Fibroblast of lung (primary cell): ENCODE measurements at regions not wholly inside any gene's neighbourhood (a gene's known extent, or its start where the extent isn't known, plus 50 kb on each side); places are given as distances from the start of the nearest gene placed in this dataset.
A peak's percentile ranks its signal among the peaks of the same experiment; 100 is the strongest.

Experiments
- DNase-seq, 2 donors: peaks; one replicate each; pipeline versions ENCODE4 v3.0.0 to v3.0.0-alpha.2; 2010; ENCODE audit warnings: low read depth in 2 of 2
- H2AFZ ChIP-seq: 2 replicates; pipeline ENCODE4 v1.5.1; 2012; ENCODE audit warnings: low read length, control low read depth, inconsistent platforms
- H3K27ac ChIP-seq: 2 replicates; pipeline ENCODE4 v1.5.1; 2011; ENCODE audit warnings: low read length, control low read depth; ENCODE audit not compliant: insufficient read depth
- H3K27me3 ChIP-seq: 2 replicates; pipeline ENCODE4 v1.5.1; 2011; ENCODE audit warnings: mild to moderate bottlenecking, low read length; ENCODE audit not compliant: control insufficient read depth, insufficient read depth
- H3K36me3 ChIP-seq: 2 replicates; pipeline ENCODE4 v1.5.1; 2011; ENCODE audit warnings: low read length; ENCODE audit not compliant: control insufficient read depth, insufficient read depth
- H3K4me1 ChIP-seq: 2 replicates; pipeline ENCODE4 v1.5.1; 2011; ENCODE audit warnings: low read length; ENCODE audit not compliant: control insufficient read depth, insufficient read depth; ENCODE audit errors: extremely low read depth
- H3K4me2 ChIP-seq: 2 replicates; pipeline ENCODE4 v1.5.1; 2011; ENCODE audit warnings: low read length, control low read depth; ENCODE audit not compliant: insufficient read depth; ENCODE audit errors: extremely low read depth
- H3K4me3 ChIP-seq, 4 experiments: fragments of 200-600 bp in 1 of 4; sonication (generic) in 1 of 4; replicated peaks in 1 of 4; 2 replicates each; pipeline ENCODE4 v1.5.1; 2011 to 2016; ENCODE audit warnings: low read length in 4 of 4, low read depth in 3 of 4, mild to moderate bottlenecking in 3 of 4, control low read depth in 2 of 4, inconsistent platforms in 1 of 4, mixed read lengths in 1 of 4; ENCODE audit not compliant: insufficient read depth in 1 of 4; ENCODE audit errors: control extremely low read depth in 1 of 4
- H3K79me2 ChIP-seq: 2 replicates; pipeline ENCODE4 v1.5.1; 2012; ENCODE audit warnings: mild to moderate bottlenecking, low read length, inconsistent platforms; ENCODE audit not compliant: control insufficient read depth, insufficient read depth
- H3K9ac ChIP-seq: 2 replicates; pipeline ENCODE4 v1.5.1; 2011; ENCODE audit warnings: mild to moderate bottlenecking, low read length, control low read depth; ENCODE audit not compliant: insufficient read depth
- H3K9me3 ChIP-seq: 2 replicates; pipeline ENCODE4 v1.5.1; 2012; ENCODE audit warnings: low read depth, low read length; ENCODE audit not compliant: control insufficient read depth, insufficient read depth
- H4K20me1 ChIP-seq: 2 replicates; pipeline ENCODE4 v1.5.1; 2011; ENCODE audit warnings: low read length; ENCODE audit not compliant: control insufficient read depth, insufficient read depth; ENCODE audit errors: extremely low read depth
- EZH2 ChIP-seq: IDR thresholded peaks from 2 replicates; pipeline ENCODE4 v1.5.1; 2012; ENCODE audit warnings: low read length, control low read depth, mild to moderate bottlenecking; ENCODE audit errors: missing control alignments
- TF ChIP-seq, protein P1 (sequence below), 2 donors: IDR thresholded peaks in 1 of 2; conservative IDR thresholded peaks in 1 of 2; 1 replicate in 1 of 2; 2 replicates in 1 of 2; pipeline ENCODE4 v1.5.1; 2011 to 2012; ENCODE audit warnings: low read length in 2 of 2, control low read depth in 1 of 2, inconsistent platforms in 1 of 2, low read depth in 1 of 2, mild to moderate bottlenecking in 1 of 2

DNA sequence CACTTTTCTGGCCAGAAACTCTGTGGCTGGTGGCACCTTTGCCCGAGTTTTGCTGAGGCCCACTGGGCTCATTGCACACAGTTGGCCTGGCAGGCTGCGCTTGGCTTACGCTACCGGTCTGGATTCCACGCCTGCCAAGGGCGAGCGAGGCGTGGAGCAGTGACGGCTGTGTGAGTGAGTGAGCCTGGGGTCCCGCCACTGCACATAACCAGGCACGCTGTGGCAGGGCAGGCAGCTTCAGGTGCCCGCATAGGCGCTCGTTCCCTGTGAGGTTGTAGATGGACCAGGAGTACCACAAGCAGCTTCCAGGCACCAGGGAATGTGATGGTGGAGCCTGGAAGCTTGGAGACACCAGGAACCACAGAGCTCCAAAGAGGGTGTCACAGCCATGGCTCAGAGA, 190.1 kb upstream of the DEFB112 start:
- Histone ChIP-seq H3K4me1 (no peaks in the 10 kb centered on the region), H2AFZ (no peak overlapping the region), H3K36me3 (no peaks in the 10 kb centered on the region), H3K79me2 (no peaks in the 10 kb centered on the region), H3K9me3 (no peaks in the 10 kb centered on the region), H3K4me3 (no peak overlapping the region), H3K4me2 (no peak overlapping the region), H3K27me3 (no peaks in the 10 kb centered on the region), H3K9ac (no peak overlapping the region), H4K20me1 (no peaks in the 10 kb centered on the region), H3K27ac (no peak overlapping the region)
- TF ChIP-seq, protein P1, sequence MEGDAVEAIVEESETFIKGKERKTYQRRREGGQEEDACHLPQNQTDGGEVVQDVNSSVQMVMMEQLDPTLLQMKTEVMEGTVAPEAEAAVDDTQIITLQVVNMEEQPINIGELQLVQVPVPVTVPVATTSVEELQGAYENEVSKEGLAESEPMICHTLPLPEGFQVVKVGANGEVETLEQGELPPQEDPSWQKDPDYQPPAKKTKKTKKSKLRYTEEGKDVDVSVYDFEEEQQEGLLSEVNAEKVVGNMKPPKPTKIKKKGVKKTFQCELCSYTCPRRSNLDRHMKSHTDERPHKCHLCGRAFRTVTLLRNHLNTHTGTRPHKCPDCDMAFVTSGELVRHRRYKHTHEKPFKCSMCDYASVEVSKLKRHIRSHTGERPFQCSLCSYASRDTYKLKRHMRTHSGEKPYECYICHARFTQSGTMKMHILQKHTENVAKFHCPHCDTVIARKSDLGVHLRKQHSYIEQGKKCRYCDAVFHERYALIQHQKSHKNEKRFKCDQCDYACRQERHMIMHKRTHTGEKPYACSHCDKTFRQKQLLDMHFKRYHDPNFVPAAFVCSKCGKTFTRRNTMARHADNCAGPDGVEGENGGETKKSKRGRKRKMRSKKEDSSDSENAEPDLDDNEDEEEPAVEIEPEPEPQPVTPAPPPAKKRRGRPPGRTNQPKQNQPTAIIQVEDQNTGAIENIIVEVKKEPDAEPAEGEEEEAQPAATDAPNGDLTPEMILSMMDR (conservative IDR thresholded peaks at IDR 0.05 in 1 of 2, IDR thresholded peaks at IDR 0.05 in 1 of 2; ENCODE audit: low read depth in 1 of 2, low read length in 2 of 2): no peak
- no peak for TF ChIP-seq EZH2
- no peak for DNase-seq

DNA sequence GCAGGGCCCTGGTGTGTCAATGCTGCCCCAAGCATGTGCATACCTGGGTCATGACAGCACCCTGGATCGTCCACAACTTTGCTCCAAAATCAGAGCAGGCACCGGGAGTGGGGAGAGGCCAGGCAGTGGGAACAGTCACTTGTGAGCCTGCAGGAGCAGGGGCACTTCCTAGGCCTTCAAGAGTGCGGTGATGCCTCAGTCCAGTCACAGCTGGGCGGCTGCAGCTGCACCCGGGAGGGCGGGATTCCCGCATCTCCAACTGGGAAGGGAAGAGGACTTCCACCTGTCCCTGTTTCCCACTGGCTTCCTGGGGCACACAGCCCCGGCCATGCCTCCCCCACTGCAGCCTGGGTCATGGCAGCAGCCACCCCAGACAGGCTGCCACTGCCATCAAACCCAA, 191.3 kb upstream of the DEFB112 start:
- Histone ChIP-seq H3K79me2 (no peaks in the 10 kb centered on the region), H3K9me3 (no peaks in the 10 kb centered on the region), H3K4me3 (no peak overlapping the region), H4K20me1 (no peaks in the 10 kb centered on the region), H2AFZ (no peak overlapping the region), H3K27me3 (no peaks in the 10 kb centered on the region), H3K36me3 (no peaks in the 10 kb centered on the region), H3K27ac (no peak overlapping the region), H3K9ac (no peak overlapping the region), H3K4me2 (no peak overlapping the region), H3K4me1 (no peaks in the 10 kb centered on the region)
- no peak for DNase-seq
- no peak for TF ChIP-seq EZH2

DNA sequence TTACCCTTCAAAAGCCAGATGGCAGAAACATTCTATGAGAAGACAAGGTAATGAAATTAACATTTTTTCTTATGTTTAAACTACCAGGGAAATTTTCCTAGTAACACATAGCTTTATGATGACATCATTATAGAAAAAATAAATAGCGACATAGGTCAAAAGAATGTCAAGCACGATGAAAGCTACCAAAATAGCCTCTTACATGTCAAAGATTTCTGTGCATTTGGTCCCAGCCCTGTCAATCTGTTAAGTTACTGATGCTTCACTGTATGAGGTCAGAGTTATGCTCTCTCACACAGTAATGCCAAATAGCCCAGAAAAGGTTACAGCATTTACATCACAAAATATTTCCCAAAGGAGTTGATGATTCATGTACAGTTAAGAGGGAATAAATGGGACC, 199.8 kb upstream of the DEFB112 start:
- no peak for TF ChIP-seq EZH2
- TF ChIP-seq, protein P1 (conservative IDR thresholded peaks at IDR 0.05 in 1 of 2, IDR thresholded peaks at IDR 0.05 in 1 of 2; ENCODE audit: low read depth in 1 of 2, low read length in 2 of 2): no peak
- DNase-seq: peak; percentile 7 to 91
- no peak overlapping the region for H3K27ac ChIP-seq
- H3K4me3 ChIP-seq: no peak overlapping the region
- H3K4me1 ChIP-seq: no peaks in the 10 kb centered on the region
- no peak overlapping the region for H2AFZ ChIP-seq
- H3K36me3 ChIP-seq: no peaks in the 10 kb centered on the region
- H3K9ac ChIP-seq: no peak overlapping the region
- no peaks in the 10 kb centered on the region for H3K9me3 ChIP-seq
- H3K4me2 ChIP-seq: no peak overlapping the region
- H4K20me1 ChIP-seq: no peaks in the 10 kb centered on the region
- H3K27me3 ChIP-seq: no peaks in the 10 kb centered on the region
- no peaks in the 10 kb centered on the region for H3K79me2 ChIP-seq
